HG02884 (cell line): ENCODE measurements at regions not wholly inside any gene's neighbourhood (a gene's known extent, or its start where the extent isn't known, plus 50 kb on each side); places are given as distances from the start of the nearest gene placed in this dataset.

Experiments
- ATAC-seq: cut with Tn5 transposase; IDR thresholded peaks from one replicate; pipeline ENCODE4 v1.9.1; 2021; ENCODE audit warnings: mild to moderate bottlenecking, moderate library complexity; ENCODE audit not compliant: unreplicated experiment

- no peak for ATAC-seq
Measured at GRCh38 chr11:11177156-11177808, 175.8 kb downstream of the CSNK2A3 start.

DNA sequence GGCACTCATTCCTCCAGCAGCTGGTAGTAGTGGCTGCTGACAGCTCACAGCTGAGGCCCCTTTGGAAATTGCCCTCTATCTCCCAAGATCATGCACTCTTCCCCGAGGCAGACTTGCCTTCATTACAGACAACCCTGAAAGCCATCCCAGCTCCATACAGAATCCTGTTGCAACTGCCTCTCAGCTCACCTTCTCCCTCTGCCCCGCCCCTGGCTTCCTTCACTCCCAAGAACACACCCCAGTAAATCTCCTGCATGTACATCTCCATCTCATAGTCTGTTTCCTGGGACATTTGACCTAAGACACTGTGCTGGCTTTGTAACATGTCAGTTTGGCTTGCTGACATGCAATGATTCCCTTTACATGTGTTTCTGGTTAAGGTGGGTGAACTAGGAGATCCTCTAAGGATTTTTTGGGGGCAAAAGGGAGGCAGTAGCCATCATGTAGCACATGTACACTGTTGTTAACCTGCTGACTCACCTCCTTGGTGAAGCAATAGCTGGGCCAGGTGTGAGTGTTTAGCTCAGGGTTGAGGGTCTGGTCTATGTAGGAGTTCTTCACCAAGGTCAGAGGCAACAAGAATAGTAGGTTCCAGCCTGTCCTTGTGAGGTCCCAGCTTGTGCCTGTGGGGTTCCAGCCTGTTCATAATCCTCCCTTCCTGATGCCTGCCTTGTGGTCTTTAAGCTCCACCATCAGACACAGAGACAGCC is 179.6 kb downstream of the CSNK2A3 start:
- ATAC-seq = no peak

- peak; percentile 82 for ATAC-seq
Measured at GRCh38 chr11:11171854-11172253, 181.2 kb downstream of the CSNK2A3 start.

GRCh38 chr11:11171285-11171684 is 181.8 kb downstream of the CSNK2A3 start:
- no peak for ATAC-seq

DNA sequence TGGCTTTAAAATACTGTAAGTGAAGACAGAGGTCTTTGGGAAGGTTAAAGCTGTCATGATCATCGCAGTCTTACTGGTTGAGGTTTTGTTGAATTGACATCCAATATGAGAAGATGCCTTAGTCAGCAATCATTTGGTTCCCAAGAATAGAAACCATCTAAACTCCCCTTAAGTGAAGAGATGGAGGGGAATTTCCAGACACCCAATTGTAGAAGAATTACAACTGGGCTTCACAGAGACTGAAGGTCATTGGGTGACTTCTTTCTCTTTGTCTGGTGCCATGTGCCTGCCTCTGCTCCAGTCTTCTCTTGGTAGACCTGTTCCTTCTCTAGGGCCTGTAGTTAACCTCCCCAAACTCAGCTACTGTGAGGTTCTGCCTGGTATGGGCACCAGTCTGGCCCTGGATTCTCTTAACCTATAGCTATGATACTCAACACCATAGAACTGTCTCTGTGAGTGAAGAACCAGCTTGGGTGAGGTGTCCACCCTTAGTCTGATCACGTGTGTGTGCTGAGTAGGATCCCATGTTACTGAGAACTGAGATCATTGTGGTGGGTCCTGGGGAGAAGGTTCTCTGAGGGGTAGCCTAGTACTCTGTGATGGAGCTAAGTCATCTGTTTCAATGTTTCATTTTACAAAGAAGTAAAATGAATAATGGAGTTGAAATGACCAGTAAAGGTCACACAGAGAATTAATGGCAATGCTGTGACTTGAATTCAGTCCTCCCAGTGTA is 182.5 kb downstream of the CSNK2A3 start:
- no peak for ATAC-seq

- peak; percentile 34 for ATAC-seq
Measured at GRCh38 chr11:11169715-11170351, 183.2 kb downstream of the CSNK2A3 start.

- no peak for ATAC-seq
Measured at GRCh38 chr11:11167806-11168205, 185.2 kb downstream of the CSNK2A3 start.

- no peak for ATAC-seq
Measured at GRCh38 chr11:11164334-11164690, 188.7 kb downstream of the CSNK2A3 start.

DNA sequence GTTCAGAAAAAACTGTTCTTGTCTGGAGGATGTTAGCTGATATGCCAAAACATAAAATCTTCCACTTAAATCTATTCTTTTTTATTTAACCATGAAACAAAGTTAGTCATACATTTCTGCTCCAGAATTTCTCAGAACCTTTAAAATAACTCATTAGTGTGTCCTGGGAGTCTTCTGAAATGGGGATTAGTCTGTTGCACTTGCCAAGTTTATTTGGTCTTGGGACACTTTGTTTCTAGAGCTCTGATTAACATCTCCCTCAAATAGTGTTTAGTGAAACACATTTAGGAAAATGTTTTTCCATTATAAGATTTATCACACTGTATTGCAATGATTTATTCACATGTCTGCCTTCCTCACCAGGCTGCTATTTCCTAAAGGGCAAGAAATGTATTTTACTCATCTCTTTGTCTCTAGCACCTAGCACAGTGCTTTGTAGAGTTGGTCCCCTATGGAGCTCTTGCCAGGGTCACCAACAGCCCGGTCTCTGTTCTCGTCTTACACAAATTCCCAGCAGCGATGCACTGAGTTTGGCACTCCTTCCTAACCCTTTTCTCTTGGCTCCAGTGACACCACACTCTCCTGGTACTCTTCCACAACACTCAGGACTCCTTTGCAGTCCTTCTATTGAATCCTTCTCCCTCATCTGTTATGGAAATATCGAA is 189.2 kb downstream of the CSNK2A3 start:
- ATAC-seq = no peak

DNA sequence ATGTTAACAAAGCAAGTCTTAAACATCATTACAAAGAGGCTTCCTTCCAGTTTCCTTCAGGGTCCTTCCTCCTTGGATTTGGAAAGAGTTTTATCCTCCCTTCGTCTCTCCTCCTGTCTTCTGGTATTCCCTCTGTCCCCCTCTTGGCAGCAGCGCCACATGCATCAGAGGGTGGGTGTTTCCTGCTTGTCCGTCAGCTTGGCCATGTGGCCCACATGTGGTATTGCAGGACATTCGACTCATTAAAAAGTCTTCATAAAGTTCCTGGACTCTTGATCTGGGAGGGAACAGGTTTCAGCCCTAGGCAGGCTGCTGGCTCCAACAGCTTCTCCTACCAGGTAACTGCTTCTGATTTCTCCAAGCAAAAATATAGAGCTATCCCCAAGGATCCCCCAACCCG is 189.8 kb downstream of the CSNK2A3 start:
- ATAC-seq = no peak

DNA sequence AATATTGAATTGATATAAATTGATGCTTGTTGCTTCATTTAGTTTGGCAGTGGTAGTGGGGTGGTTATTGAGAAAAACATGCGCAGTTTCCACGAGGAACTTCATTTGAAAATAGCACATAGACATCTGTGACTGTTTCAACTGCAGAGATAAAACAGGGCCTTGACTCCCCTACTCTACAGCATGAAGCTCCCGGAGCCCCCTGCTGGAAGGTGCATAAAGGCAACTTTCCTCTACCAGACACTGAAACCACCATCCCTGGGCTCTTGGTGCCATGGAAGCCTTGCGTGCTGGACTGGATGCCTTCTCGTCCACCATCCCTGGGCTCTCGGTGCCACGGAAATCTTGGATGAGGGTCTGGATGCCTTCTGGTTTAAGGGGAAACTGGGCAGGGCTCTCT is 195.9 kb downstream of the CSNK2A3 start:
- no peak for ATAC-seq

DNA sequence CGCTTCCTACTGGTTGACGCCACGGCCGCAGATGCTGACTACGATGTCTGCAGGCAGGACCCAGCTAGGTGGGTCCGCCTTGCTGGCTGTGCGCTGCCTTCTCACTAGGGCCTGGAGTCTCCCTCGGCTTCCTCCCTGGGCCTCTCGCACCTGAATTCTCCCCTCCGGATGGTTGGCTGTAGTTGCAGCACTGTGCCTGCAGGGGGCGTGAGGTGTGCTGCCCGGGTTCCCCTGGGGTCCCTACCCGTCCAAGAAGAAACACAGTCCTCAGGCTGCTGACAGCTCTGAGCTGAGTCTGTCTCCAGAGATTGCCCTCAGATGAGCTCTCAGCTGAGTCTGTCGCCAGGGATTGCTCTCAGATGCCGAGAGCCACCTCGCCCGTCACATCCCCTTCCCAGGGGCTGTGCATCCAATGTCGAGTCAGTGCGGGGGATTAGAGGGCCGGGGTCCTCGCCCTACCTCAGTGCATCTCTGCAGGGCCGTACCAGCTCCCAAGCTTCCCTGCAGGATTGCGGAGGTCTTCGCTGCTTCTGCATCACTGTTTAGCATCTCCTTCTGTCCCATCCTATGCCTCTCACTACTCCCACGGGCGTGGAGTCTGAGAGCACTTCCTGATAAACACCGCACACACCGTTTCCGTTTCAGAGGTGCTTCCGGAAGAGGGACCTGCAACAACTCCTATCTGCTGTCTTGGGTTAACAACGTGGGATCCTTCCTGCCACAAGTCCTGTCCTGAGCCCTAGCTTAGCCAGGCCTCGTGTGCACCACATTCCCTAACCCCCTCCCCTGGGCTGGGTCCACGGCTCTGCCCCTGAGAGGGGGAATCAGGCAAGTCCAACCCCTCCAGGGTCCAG is 196.9 kb downstream of the CSNK2A3 start:
- no peak for ATAC-seq

DNA sequence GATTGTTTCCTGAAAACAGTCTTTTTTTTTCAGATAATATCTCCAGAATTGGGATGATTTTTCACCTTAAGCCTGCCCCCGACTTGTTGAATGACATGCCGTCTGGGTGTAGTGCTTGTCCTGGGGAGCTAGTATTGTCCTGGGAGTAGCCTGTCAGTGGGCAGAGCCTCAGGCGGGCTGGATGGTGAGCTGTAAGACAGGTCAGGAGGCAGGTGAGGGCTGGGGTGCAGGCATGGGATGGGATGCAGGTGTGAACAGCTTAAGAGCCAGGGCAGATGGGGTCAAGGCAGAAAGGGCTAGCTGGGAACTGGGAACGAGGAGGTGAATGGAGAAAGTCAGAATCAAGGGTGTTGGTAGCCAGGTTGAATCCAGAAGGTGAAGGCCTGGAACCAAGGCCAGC is 200.2 kb downstream of the CSNK2A3 start:
- no peak for ATAC-seq

GRCh38 chr11:11149671-11150459 is 203.2 kb downstream of the CSNK2A3 start:
- no peak for ATAC-seq

DNA sequence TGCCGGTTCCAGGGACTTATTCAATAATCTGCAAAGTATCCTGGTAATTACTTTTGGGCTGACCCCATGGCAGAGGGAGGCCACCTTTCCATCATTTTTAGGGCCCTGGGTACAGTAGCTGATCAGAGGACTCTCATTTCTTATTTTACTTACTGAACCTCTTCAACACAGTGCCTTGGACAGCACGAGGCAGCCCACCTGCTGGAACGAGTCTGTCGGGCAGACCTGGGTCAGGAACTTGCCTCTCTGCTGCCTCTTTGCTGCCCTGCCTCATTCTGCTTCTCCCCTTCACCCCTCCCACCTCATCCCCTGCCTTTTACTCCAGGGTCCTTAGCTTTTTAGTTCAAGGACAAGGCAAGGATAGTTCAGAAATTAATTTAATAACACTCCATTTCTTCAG is 204.5 kb downstream of the CSNK2A3 start:
- ATAC-seq = no peak

GRCh38 chr11:11148104-11148509 is 204.9 kb downstream of the CSNK2A3 start:
- no peak for ATAC-seq

- ATAC-seq = no peak
Measured at GRCh38 chr11:11146830-11147229, 206.2 kb downstream of the CSNK2A3 start.

DNA sequence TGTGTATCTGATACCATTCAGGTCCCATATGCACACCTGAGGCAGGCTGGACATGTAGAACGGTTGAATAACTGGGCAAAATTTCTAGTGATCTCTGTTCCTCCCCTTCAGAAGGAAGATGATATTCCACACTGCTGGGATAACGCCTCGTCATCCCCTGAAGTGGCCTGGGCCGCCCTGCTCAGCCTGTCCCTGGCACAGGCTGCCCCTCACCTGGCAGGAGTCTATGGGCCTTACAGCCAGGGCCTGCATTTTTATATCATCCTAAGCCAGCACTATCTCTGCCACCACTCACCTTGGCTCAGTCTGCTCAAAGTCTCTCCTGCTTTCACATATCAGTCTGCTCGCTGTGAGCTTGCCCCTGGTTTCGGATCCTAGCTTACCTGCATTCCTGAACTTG is 209.2 kb downstream of the CSNK2A3 start:
- ATAC-seq = no peak

- ATAC-seq = no peak
Measured at GRCh38 chr11:11142430-11142829, 210.6 kb downstream of the CSNK2A3 start.
